Chondrocyte (in vitro differentiated cells): ENCODE measurements at regions not wholly inside any gene's neighbourhood (a gene's known extent, or its start where the extent isn't known, plus 50 kb on each side); places are given as distances from the start of the nearest gene placed in this dataset.

Experiments used
- DNase-seq: peaks from one replicate; pipeline ENCODE4 v3.0.0; 2021; ENCODE audit warnings: mixed read lengths, low spot score
- H3K27ac Mint-ChIP-seq: one replicate; pipeline ENCODE4 v1.8.0; 2021; ENCODE audit warnings: mild to moderate bottlenecking, moderate library complexity, mixed read lengths; ENCODE audit not compliant: unreplicated experiment
- H3K27me3 Mint-ChIP-seq: 2 replicates; pipeline ENCODE4 v1.8.0; 2021; ENCODE audit warnings: low read depth, mixed read lengths
- H3K36me3 Mint-ChIP-seq: 2 replicates; pipeline ENCODE4 v1.8.0; 2021; ENCODE audit warnings: low read depth, mixed read lengths
- H3K4me1 Mint-ChIP-seq: 2 replicates; pipeline ENCODE4 v1.8.0; 2021; ENCODE audit warnings: low read depth, mild to moderate bottlenecking, mixed read lengths
- H3K4me3 Mint-ChIP-seq: one replicate; pipeline ENCODE4 v1.8.0; 2021; ENCODE audit warnings: mild to moderate bottlenecking, moderate library complexity, mixed read lengths; ENCODE audit not compliant: unreplicated experiment
- H3K9me3 Mint-ChIP-seq: 2 replicates; pipeline ENCODE4 v1.8.0; 2021; ENCODE audit warnings: low read depth, mixed read lengths
- CTCF ChIP-seq: fragments of 200-600 bp; sonication (generic); IDR thresholded peaks from 2 replicates; pipeline ENCODE4 v1.5.0; 2021; ENCODE audit warnings: antibody characterized with exemption, mild to moderate bottlenecking, moderate library complexity

- Mint-ChIP-seq H3K27ac (no peak overlapping the region), H3K4me1 (no peaks in the 10 kb centered on the region), H3K9me3 (no peaks in the 10 kb centered on the region), H3K27me3 (no peaks in the 10 kb centered on the region), H3K4me3 (no peak overlapping the region), H3K36me3 (no peaks in the 10 kb centered on the region)
- DNase-seq = no peak
- TF ChIP-seq CTCF = no peak
Measured at GRCh38 chr17:70266394-70266793, 97.1 kb downstream of the KCNJ2 start.

GRCh38 chr17:70268383-70268782, 99.1 kb downstream of the KCNJ2 start:
- TF ChIP-seq CTCF = no peak
- H3K27ac Mint-ChIP-seq = no peak overlapping the region
- no peak for DNase-seq
- no peak overlapping the region for H3K4me3 Mint-ChIP-seq
- H3K4me1 Mint-ChIP-seq = no peaks in the 10 kb centered on the region
- no peaks in the 10 kb centered on the region for H3K27me3 Mint-ChIP-seq
- no peaks in the 10 kb centered on the region for H3K9me3 Mint-ChIP-seq
- no peaks in the 10 kb centered on the region for H3K36me3 Mint-ChIP-seq

- Mint-ChIP-seq H3K4me1 (no peaks in the 10 kb centered on the region), H3K9me3 (no peaks in the 10 kb centered on the region), H3K27ac (no peak overlapping the region), H3K4me3 (no peak overlapping the region), H3K36me3 (no peaks in the 10 kb centered on the region), H3K27me3 (no peaks in the 10 kb centered on the region)
- no peak for DNase-seq
- TF ChIP-seq CTCF = no peak
Measured at GRCh38 chr17:70270554-70270953, 101.2 kb downstream of the KCNJ2 start.

DNA sequence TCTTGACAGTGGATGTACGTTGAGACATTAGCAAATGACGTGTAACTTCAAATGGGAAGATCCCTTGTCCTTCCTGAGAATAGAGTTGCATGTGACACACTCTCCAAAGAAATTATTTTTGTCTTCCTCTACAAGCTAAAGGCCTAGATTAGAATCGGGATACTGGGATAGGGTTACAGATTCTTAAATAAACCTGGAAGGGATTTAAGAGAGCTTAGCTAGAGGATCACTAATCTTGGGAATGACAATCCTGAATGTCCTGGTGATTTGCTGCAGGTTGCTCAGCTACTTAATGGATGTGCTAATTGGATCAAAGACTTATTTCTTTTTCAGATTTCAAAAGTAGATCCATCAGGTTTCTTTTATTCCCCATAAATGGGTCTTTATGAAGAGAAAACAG, 101.9 kb downstream of the KCNJ2 start:
- DNase-seq = no peak
- no peaks in the 10 kb centered on the region for H3K9me3 Mint-ChIP-seq
- H3K4me1 Mint-ChIP-seq = no peaks in the 10 kb centered on the region
- H3K4me3 Mint-ChIP-seq = no peak overlapping the region
- H3K36me3 Mint-ChIP-seq = no peaks in the 10 kb centered on the region
- H3K27ac Mint-ChIP-seq = no peak overlapping the region
- no peak for TF ChIP-seq CTCF
- no peaks in the 10 kb centered on the region for H3K27me3 Mint-ChIP-seq

DNA sequence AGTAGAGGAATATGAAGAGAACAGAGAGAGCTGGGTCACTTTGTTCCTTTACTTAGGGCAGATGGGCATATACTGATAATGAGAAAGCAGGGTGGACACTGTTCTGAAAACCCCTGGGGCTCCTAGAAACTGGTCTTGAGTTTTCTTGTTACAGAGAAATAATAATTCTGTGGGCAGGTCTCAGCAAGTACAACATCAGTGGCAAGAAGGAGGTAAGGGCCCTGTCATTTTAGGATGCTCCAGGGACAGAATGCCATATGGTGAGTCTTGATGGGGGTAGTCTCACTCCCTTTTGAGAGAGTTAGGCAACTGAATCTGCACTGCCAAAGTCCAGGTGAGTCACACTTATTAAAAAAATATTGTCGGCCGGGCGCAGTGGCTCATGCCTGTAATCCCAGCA, 102.3 kb downstream of the KCNJ2 start:
- H3K36me3 Mint-ChIP-seq = no peaks in the 10 kb centered on the region
- no peaks in the 10 kb centered on the region for H3K27me3 Mint-ChIP-seq
- H3K27ac Mint-ChIP-seq = no peak overlapping the region
- TF ChIP-seq CTCF = no peak
- H3K9me3 Mint-ChIP-seq = no peaks in the 10 kb centered on the region
- DNase-seq = no peak
- H3K4me3 Mint-ChIP-seq = no peak overlapping the region
- H3K4me1 Mint-ChIP-seq = no peaks in the 10 kb centered on the region
